Epithelial cell of esophagus (primary cell): ENCODE measurements at regions not wholly inside any gene's neighbourhood (a gene's known extent, or its start where the extent isn't known, plus 50 kb on each side); places are given as distances from the start of the nearest gene placed in this dataset.

Experiments used
- DNase-seq: peaks from one replicate; pipeline ENCODE4 v3.0.0; 2010; ENCODE audit warnings: low read depth
- H3K4me3 ChIP-seq: 2 replicates; pipeline ENCODE4 v1.5.1; 2011; ENCODE audit warnings: mild to moderate bottlenecking, low read length, control low read depth
- CTCF ChIP-seq: IDR thresholded peaks from 2 replicates; pipeline ENCODE4 v1.5.1; 2011; ENCODE audit warnings: low read depth, mild to moderate bottlenecking, low read length, control low read depth, inconsistent platforms; ENCODE audit not compliant: insufficient read depth; ENCODE audit errors: missing control alignments

- H3K4me3 ChIP-seq = no peak overlapping the region
- TF ChIP-seq CTCF = no peak
- peak; percentile 82 for DNase-seq
Measured at GRCh38 chr6:105646391-105646867, 243.5 kb upstream of the PREP start.

GRCh38 chr6:105645958-105646357 lies 243.1 kb upstream of the PREP start:
- TF ChIP-seq CTCF = no peak
- H3K4me3 ChIP-seq = no peak overlapping the region
- DNase-seq = no peak

GRCh38 chr6:105645156-105645555 lies 242.3 kb upstream of the PREP start:
- H3K4me3 ChIP-seq = no peak overlapping the region
- no peak for TF ChIP-seq CTCF
- DNase-seq = no peak

- no peak overlapping the region for H3K4me3 ChIP-seq
- no peak for DNase-seq
- TF ChIP-seq CTCF = no peak
Measured at GRCh38 chr6:105644691-105645090, 241.8 kb upstream of the PREP start.

- TF ChIP-seq CTCF = peak; percentile 2
- no peak for DNase-seq
- no peak overlapping the region for H3K4me3 ChIP-seq
Measured at GRCh38 chr6:105644073-105644489, 241.2 kb upstream of the PREP start.

GRCh38 chr6:105642708-105643107 lies 239.8 kb upstream of the PREP start:
- TF ChIP-seq CTCF = no peak

GRCh38 chr6:105641504-105641903 lies 238.6 kb upstream of the PREP start:
- no peak overlapping the region for H3K4me3 ChIP-seq
- DNase-seq = no peak
- TF ChIP-seq CTCF = no peak

More at GRCh38 chr6:105642708-105643107, 239.8 kb upstream of the PREP start:
- H3K4me3 ChIP-seq = no peak overlapping the region
- DNase-seq = peak; percentile 95
